Endodermal cell (in vitro differentiated cells): ENCODE measurements at regions not wholly inside any gene's neighbourhood (a gene's known extent, or its start where the extent isn't known, plus 50 kb on each side); places are given as distances from the start of the nearest gene placed in this dataset.
A peak's percentile ranks its signal among the peaks of the same experiment; 100 is the strongest.

ENCODE experiments used
- DNase-seq: peaks from one replicate; pipeline ENCODE4 v3.0.0-alpha.2; 2017
- H3K27ac ChIP-seq: 2 replicates; pipeline ENCODE4 v1.5.1; 2013; ENCODE audit warnings: mild to moderate bottlenecking, low read depth, low read length, moderate library complexity
- H3K27me3 ChIP-seq: 2 replicates; pipeline ENCODE4 v1.6.1; 2013; ENCODE audit warnings: mild to moderate bottlenecking, low read length, moderate library complexity; ENCODE audit not compliant: insufficient read depth, control insufficient read depth, poor library complexity, severe bottlenecking
- H3K36me3 ChIP-seq: 2 replicates; pipeline ENCODE4 v1.7.0; 2013; ENCODE audit warnings: mild to moderate bottlenecking, low read length, moderate library complexity; ENCODE audit not compliant: control insufficient read depth, insufficient read depth
- H3K4me1 ChIP-seq: one replicate; pipeline ENCODE4 v1.7.0; 2013; ENCODE audit warnings: low read length; ENCODE audit not compliant: control insufficient read depth, insufficient read depth
- H3K4me3 ChIP-seq: 2 replicates; pipeline ENCODE4 v1.5.1; 2013; ENCODE audit warnings: mild to moderate bottlenecking, low read length, moderate library complexity
- H3K9ac ChIP-seq: 2 replicates; pipeline ENCODE4 v1.6.1; 2013; ENCODE audit warnings: mild to moderate bottlenecking, low read length, moderate library complexity; ENCODE audit not compliant: poor library complexity, severe bottlenecking; ENCODE audit errors: extremely low read depth
- H3K9me3 ChIP-seq: 2 replicates; pipeline ENCODE4 v1.6.1; 2013; ENCODE audit warnings: mild to moderate bottlenecking, low read length, moderate library complexity; ENCODE audit not compliant: control insufficient read depth
- H3K27ac Mint-ChIP-seq: 2 replicates; pipeline ENCODE4 v1.8.0; 2020; ENCODE audit warnings: mixed read lengths
- H3K27me3 Mint-ChIP-seq: 2 replicates; pipeline ENCODE4 v1.8.0; 2021; ENCODE audit warnings: mild to moderate bottlenecking, mixed read lengths; ENCODE audit not compliant: insufficient read depth
- H3K36me3 Mint-ChIP-seq: 2 replicates; pipeline ENCODE4 v1.8.0; 2020; ENCODE audit warnings: low read depth, mixed read lengths
- H3K4me1 Mint-ChIP-seq: 2 replicates; pipeline ENCODE4 v1.8.0; 2020; ENCODE audit warnings: mixed read lengths
- H3K4me3 Mint-ChIP-seq: 2 replicates; pipeline ENCODE4 v1.8.0; 2020; ENCODE audit warnings: mild to moderate bottlenecking, moderate library complexity, mixed read lengths
- H3K9me3 Mint-ChIP-seq: 2 replicates; pipeline ENCODE4 v1.8.0; 2020; ENCODE audit warnings: mild to moderate bottlenecking, mixed read lengths
- WGBS, 2 experiments: methylation state at CpG; one replicate each; pipeline versions ENCODE4 v1.1.5 to v1.1.7; 2013; ENCODE audit warnings: missing lambda C conversion rate in 2 of 2, mixed read lengths in 1 of 2; ENCODE audit not compliant: insufficient coverage in 1 of 2, insufficient read length in 1 of 2; 5-methylcytosine and 5-hydroxymethylcytosine counted together
- TF ChIP-seq, protein P1 (sequence below): fragments of 200-600 bp; sonication (generic); conservative IDR thresholded peaks from 2 replicates; pipeline ENCODE4 v1.5.0; 2021; ENCODE audit warnings: antibody characterized with exemption, mild to moderate bottlenecking

DNA sequence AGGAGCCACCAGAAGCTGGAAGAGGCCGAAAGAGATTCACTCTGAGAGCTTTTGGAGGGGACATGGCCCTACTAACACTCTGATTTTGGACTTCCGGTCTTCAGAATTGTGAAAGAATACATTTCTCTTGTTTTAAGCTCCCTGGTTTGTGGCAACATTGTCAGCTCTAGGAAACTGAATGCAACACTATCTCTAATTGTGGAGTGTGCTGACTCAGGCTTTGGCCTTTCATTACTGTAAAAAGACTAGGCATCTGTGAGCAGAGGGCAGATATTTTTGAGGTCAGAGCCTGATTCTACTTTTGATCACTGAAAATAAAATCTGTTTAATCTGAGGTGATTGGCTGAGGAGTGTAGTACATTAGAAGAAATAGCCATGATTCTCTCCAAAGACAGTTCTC is 185.4 kb upstream of the FAM98A start:
- Mint-ChIP-seq H3K36me3 (no peaks in the 10 kb centered on the region), H3K27ac (no peak overlapping the region), H3K4me1 (no peaks in the 10 kb centered on the region), H3K27me3 (no peaks in the 10 kb centered on the region), H3K9me3 (no peaks in the 10 kb centered on the region), H3K4me3 (no peak overlapping the region)
- no peaks in the 10 kb centered on the region for H3K36me3 ChIP-seq
- 92 to 100% methylated on average over 2 of the region's 2 CpGs for WGBS, 2 experiments
- no peak for DNase-seq
- TF ChIP-seq, protein P1, sequence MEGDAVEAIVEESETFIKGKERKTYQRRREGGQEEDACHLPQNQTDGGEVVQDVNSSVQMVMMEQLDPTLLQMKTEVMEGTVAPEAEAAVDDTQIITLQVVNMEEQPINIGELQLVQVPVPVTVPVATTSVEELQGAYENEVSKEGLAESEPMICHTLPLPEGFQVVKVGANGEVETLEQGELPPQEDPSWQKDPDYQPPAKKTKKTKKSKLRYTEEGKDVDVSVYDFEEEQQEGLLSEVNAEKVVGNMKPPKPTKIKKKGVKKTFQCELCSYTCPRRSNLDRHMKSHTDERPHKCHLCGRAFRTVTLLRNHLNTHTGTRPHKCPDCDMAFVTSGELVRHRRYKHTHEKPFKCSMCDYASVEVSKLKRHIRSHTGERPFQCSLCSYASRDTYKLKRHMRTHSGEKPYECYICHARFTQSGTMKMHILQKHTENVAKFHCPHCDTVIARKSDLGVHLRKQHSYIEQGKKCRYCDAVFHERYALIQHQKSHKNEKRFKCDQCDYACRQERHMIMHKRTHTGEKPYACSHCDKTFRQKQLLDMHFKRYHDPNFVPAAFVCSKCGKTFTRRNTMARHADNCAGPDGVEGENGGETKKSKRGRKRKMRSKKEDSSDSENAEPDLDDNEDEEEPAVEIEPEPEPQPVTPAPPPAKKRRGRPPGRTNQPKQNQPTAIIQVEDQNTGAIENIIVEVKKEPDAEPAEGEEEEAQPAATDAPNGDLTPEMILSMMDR, result no peak
- H3K27me3 ChIP-seq, result no peaks in the 10 kb centered on the region
- H3K9me3 ChIP-seq, result no peaks in the 10 kb centered on the region
- no peak overlapping the region for H3K27ac ChIP-seq
- H3K4me1 ChIP-seq, result no peaks in the 10 kb centered on the region
- no peak overlapping the region for H3K9ac ChIP-seq
- H3K4me3 ChIP-seq, result no peak overlapping the region

DNA sequence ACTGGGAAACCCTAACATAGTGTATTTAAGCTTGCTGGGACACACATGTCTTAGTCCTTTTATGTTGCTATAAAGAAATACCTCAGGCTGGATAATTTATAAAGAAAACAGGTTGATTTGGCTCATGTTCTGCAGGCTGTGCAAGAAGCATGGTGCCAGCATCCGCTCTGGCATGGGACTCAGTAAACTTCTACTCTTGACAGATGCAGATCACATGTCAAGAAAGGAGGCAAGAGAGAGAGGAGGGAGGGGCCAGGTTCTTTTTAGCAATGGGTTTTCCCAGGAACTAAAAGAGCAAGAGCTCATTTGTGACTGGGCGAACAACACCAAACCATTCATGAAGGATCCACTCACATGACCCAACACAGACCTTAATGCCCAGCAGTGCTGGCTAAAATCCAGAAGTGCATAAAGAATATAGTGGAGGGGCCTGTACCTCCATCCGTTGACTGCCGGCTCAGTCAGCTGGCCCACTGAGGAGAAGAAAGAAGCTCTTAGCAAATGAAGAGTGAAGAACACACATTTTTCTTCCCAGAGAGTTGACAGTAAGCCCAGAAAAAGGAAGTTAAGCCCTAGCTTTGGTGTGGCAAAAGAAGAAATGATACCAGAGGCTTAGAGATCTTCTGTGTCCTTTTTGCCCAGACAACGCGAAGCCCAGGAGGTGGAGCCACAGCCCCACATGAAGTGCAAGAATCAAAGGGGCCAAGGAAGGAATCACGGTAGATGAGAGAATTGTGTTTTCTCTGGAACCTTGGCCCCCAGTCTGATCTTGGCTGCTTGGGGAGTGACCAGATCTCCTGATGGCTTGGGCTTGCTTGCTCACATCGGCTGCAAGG is 183.5 kb upstream of the FAM98A start:
- H3K9me3 ChIP-seq, result no peaks in the 10 kb centered on the region
- Mint-ChIP-seq H3K4me1 (no peaks in the 10 kb centered on the region), H3K36me3 (no peaks in the 10 kb centered on the region), H3K9me3 (no peaks in the 10 kb centered on the region), H3K27ac (no peak overlapping the region), H3K27me3 (no peaks in the 10 kb centered on the region), H3K4me3 (no peak overlapping the region)
- no peaks in the 10 kb centered on the region for H3K4me1 ChIP-seq
- H3K27ac ChIP-seq, result no peak overlapping the region
- 57 to 76% methylated on average over 3 to 8 of the region's 8 CpGs for WGBS, 2 experiments
- H3K9ac ChIP-seq, result no peak overlapping the region
- DNase-seq, result peak; percentile 63
- no peak overlapping the region for H3K4me3 ChIP-seq
- H3K36me3 ChIP-seq, result no peaks in the 10 kb centered on the region
- TF ChIP-seq, protein P1, result peak; percentile 68
- no peaks in the 10 kb centered on the region for H3K27me3 ChIP-seq

DNA sequence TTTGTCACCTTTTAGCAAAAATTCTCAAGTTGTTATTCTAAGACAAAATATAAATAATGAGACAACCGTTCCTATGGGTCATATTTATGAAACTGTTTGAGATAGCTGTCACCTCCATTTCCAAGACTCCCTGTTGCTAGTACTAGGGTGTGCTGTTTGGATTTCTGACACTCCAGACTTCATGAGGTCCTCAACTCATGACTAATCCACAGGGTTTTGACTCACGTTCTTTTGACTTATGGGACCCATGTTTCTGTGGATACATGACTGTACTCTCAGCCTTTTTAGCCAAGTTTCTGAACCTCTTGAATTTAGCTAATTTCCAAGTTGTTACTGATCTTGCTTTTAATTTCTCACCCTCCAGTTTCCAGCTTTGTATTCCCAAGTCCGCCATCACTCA is 178.7 kb upstream of the FAM98A start:
- Mint-ChIP-seq H3K27ac (no peak overlapping the region), H3K27me3 (no peaks in the 10 kb centered on the region), H3K9me3 (peaks cover 23% of the 10 kb centered on the region), H3K4me3 (no peak overlapping the region), H3K4me1 (no peaks in the 10 kb centered on the region), H3K36me3 (peaks cover 7% of the 10 kb centered on the region)
- no peak overlapping the region for H3K9ac ChIP-seq
- no peak overlapping the region for H3K4me3 ChIP-seq
- no peaks in the 10 kb centered on the region for H3K36me3 ChIP-seq
- H3K27ac ChIP-seq, result no peak overlapping the region
- no peaks in the 10 kb centered on the region for H3K27me3 ChIP-seq
- peaks cover 8% of the 10 kb centered on the region for H3K9me3 ChIP-seq
- TF ChIP-seq, protein P1, result no peak
- WGBS, 2 experiments, result 77 to 92% methylated on average over 1 to 3 of the region's 3 CpGs
- H3K4me1 ChIP-seq, result no peaks in the 10 kb centered on the region
- no peak for DNase-seq
